Esophagus squamous epithelium (tissue), 4 donors: ENCODE measurements at regions not wholly inside any gene's neighbourhood (a gene's known extent, or its start where the extent isn't known, plus 50 kb on each side); places are given as distances from the start of the nearest gene placed in this dataset.

Source experiments
- POLR2A ChIP-seq, 4 donors: fragments of 450-650 bp; IDR thresholded peaks; one replicate each; pipeline ENCODE4 v1.6.1; 2017; ENCODE audit warnings: antibody characterized with exemption in 4 of 4, mild to moderate bottlenecking in 4 of 4, moderate library complexity in 3 of 4
- TF ChIP-seq, protein P1 (sequence below), 6 experiments: fragments of 450-650 bp in 4 of 6; fragments of 200-600 bp in 2 of 6; sonication (generic) in 2 of 6; IDR thresholded peaks; one replicate each; pipeline ENCODE4 v1.5.1; 2016 to 2019; ENCODE audit warnings: antibody characterized with exemption in 6 of 6, mild to moderate bottlenecking in 4 of 6, moderate library complexity in 4 of 6

DNA sequence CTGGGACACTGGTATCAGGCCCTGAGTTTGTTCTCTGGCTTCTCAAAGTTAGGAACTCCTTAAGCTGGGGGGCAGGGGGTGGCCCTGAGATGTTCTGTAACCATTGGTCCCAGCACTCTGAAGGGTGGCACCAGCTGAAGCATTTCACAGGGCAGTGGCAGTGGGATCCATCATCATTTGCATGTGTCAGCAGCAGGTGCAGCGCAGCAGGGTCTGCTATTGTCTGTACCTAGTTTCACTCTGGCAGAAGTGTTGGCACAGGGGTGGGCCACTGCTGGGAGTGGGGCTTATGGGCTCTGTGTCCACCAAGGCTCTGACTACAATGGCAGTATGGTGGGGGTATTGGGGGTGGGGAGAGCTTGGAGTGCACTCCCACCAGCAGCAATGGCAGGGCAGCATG is 460.4 kb upstream of the ZNF804A start:
- TF ChIP-seq, protein P1, sequence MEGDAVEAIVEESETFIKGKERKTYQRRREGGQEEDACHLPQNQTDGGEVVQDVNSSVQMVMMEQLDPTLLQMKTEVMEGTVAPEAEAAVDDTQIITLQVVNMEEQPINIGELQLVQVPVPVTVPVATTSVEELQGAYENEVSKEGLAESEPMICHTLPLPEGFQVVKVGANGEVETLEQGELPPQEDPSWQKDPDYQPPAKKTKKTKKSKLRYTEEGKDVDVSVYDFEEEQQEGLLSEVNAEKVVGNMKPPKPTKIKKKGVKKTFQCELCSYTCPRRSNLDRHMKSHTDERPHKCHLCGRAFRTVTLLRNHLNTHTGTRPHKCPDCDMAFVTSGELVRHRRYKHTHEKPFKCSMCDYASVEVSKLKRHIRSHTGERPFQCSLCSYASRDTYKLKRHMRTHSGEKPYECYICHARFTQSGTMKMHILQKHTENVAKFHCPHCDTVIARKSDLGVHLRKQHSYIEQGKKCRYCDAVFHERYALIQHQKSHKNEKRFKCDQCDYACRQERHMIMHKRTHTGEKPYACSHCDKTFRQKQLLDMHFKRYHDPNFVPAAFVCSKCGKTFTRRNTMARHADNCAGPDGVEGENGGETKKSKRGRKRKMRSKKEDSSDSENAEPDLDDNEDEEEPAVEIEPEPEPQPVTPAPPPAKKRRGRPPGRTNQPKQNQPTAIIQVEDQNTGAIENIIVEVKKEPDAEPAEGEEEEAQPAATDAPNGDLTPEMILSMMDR (IDR thresholded peaks at IDR 0.05), result no peak
- TF ChIP-seq POLR2A (IDR thresholded peaks at IDR 0.05), result no peak
